ENCODE measurements at regions not wholly inside any gene's neighbourhood (a gene's known extent, or its start where the extent isn't known, plus 50 kb on each side); places are given as distances from the start of the nearest gene placed in this dataset.

GRCh38 chr11:97163631-97164191, 773.9 kb downstream of the JRKL start:
- TF ChIP-seq EZH2 (IDR thresholded peaks at IDR 0.05; ENCODE audit: borderline replicate concordance, low read depth, low read length) (no peak), SMARCE1 (IDR thresholded peaks at IDR 0.05) (no peak), CTCF (IDR thresholded peaks at IDR 0.05 in 2 of 3, conservative IDR thresholded peaks at IDR 0.05 in 1 of 3; ENCODE audit: insufficient read depth in 2 of 3, low read depth in 1 of 3, low read length in 3 of 3) (no peak), AFF1 (IDR thresholded peaks at IDR 0.05; ENCODE audit: low read depth in 1 of 2, partially characterized antibody in 2 of 2) (no peak), ATF3 (IDR thresholded peaks at IDR 0.05) (no peak), ATF3 (CRISPR knock-in tag; conservative IDR thresholded peaks at IDR 0.05) (no peak), POLR2AphosphoS5 (IDR thresholded peaks at IDR 0.05; ENCODE audit: control insufficient read depth, insufficient read depth, low read depth, low read length) (no peak), GTF2F1 (IDR thresholded peaks at IDR 0.05; ENCODE audit: low read depth, low read length) (no peak)

Measured in K562 (cell line).